Neuron (in vitro differentiated cells): ENCODE measurements at regions not wholly inside any gene's neighbourhood (a gene's known extent, or its start where the extent isn't known, plus 50 kb on each side); places are given as distances from the start of the nearest gene placed in this dataset.

ENCODE experiments used
- H2AFZ ChIP-seq: one replicate; pipeline ENCODE4 v1.6.1; 2013; ENCODE audit warnings: low read depth, mild to moderate bottlenecking, inconsistent platforms, low read length, moderate library complexity
- H3K27me3 ChIP-seq: one replicate; pipeline ENCODE4 v1.6.1; 2013; ENCODE audit warnings: low read length; ENCODE audit not compliant: insufficient read depth
- H3K36me3 ChIP-seq: one replicate; pipeline ENCODE4 v1.6.1; 2013; ENCODE audit warnings: low read length; ENCODE audit not compliant: insufficient read depth
- H3K4me1 ChIP-seq: one replicate; pipeline ENCODE4 v1.6.1; 2013; ENCODE audit warnings: low read length; ENCODE audit not compliant: insufficient read depth
- H3K4me3 ChIP-seq: 2 replicates; pipeline ENCODE4 v1.5.1; 2013; ENCODE audit warnings: mild to moderate bottlenecking, low read length, moderate library complexity
- H3K9me3 ChIP-seq: one replicate; pipeline ENCODE4 v1.6.1; 2013; ENCODE audit warnings: low read length

DNA sequence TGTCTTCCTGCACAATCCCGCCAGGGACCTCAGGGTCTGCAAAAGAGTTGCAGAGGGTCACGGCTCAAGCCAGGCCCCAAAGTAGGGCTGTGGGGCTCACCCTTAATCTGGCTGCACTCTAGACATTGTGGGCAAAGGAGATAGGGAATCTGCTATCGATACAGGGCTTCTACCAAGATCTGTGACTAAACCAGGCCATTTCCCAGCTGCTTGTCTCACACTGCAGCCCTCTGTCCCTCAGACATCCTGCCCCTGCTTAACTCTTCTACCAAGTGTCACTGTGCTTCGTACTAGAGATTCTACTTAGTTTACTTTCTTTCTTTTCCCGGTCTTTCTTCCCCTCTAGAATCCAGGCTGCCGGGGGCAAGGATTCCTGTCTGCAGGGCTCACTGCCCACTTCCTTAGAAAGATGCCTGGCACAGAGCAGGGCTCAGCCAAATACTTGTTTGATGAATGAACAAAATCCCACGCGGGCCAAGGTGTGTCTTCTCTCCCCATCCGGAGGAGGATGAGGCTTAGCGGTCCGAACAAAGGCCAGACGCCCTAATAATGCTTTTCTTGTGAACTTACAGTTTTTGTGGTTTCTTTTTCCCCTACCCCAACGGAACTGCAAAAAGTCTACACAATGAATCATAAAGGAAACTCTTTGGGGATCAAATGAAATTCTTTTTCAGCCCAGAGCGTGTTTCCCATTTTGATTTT lies 61.3 kb upstream of the ANO1 start:
- Histone ChIP-seq H2AFZ (no peak overlapping the region), H3K9me3 (no peaks in the 10 kb centered on the region), H3K4me3 (no peak overlapping the region), H3K36me3 (no peaks in the 10 kb centered on the region), H3K27me3 (no peaks in the 10 kb centered on the region), H3K4me1 (no peaks in the 10 kb centered on the region)

DNA sequence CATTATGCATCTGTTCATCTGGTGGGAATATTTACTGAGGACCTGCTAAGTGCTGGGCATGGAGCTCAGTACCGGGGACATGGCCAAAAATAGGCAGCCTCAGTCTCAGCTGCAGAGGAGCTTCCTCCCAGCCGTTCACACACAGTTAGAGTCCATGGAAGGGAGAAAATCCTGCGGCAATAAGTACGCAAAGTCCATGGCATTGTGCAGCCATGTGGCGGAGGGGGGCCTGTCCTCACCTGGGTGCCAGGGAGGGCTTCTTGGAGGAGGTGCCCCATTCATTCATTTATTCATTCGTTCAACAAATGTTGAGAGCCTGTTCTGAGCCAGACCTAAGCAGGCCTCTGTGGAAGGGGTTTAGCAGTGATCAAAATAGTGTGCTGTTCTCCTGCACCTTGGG lies 59.3 kb upstream of the ANO1 start:
- Histone ChIP-seq H3K4me3 (no peak overlapping the region), H2AFZ (no peak overlapping the region), H3K4me1 (no peaks in the 10 kb centered on the region), H3K27me3 (no peaks in the 10 kb centered on the region), H3K36me3 (no peaks in the 10 kb centered on the region), H3K9me3 (no peaks in the 10 kb centered on the region)

DNA sequence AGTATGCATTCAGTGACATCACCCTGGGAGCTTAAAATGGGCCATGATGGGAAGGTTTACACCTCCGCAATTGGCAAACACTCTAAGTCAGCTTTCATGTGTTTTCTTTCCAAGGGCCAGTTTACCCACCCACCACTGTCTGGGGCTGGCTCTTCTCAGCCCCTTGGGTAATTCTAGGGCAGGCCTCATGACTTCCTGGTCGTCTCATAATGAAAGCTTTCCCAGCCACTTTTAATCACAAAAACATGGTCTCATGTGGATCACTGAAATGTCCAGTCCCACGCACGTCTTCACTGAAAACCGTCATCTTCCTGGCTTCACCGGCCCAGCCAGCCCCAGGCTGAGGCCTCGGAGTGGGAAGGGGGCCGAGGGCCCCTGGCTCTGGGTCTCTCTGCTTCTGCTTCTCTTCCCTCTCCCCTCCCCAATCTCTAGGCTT lies 58.5 kb upstream of the ANO1 start:
- Histone ChIP-seq H2AFZ (no peak overlapping the region), H3K4me1 (no peaks in the 10 kb centered on the region), H3K36me3 (no peaks in the 10 kb centered on the region), H3K27me3 (no peaks in the 10 kb centered on the region), H3K9me3 (no peaks in the 10 kb centered on the region), H3K4me3 (no peak overlapping the region)

DNA sequence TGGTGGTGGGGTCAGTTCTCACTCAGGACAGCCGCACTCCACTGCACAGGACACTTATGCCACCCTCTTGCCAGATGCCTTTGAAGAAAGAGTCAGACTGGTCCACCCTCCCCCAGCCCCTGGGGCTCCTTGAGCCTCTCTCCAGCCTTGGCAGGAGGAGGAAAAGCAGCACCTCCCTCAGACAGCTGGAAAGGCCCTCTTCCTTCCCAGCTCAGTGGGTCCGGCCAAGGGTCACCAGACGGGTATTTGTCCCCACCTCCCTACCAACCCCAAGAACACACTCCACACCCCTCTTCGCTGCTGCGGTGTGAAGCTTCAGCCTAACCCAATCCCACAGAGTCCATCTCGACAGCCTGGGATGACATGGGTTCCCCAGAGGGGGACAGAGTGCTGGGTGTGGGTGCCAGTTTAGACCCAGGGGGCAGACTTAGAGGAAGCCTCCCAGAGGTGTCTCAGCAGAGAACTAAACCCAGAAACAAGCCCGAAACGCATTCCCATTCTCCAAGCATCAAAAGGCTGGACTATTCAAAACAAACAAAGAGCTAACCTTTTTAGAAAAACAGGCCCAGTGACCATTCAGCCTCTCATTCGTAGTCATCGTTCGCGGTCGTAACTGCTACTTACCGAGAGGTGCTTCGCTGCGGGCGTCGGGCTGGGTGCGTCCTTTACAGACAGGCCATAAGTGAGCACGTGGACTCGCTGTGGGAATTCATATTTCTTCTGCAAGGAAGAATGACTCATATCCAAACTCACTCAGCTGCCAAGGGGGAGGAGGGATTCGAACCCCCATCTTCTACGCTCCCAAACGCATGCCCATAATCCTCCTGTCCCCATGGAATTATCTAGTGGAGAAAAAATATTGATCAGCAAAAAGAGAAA lies 57.5 kb upstream of the ANO1 start:
- H3K9me3 ChIP-seq, result no peaks in the 10 kb centered on the region
- no peaks in the 10 kb centered on the region for H3K36me3 ChIP-seq
- H2AFZ ChIP-seq, result no peak overlapping the region
- no peaks in the 10 kb centered on the region for H3K4me1 ChIP-seq
- H3K27me3 ChIP-seq, result no peaks in the 10 kb centered on the region
- no peak overlapping the region for H3K4me3 ChIP-seq

DNA sequence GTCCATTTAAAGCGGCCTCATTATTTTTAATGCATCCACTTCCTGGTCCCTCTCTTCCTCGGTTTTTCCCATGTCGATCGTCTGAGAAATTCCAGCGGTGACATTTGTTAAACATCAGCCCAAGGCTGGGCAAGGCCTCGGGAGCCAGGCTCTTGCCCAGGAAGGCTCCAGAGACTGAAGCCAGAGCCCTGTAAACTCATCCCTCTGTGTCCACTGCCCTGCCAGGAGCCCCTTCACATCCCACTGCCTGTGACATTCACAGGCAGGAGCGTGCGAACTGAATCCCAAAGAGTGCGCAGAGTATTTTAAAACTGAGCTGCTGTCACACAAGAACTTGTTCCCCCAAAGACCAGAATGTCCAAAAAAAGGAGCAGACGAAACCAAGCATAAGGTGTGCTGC lies 56.5 kb upstream of the ANO1 start:
- no peak overlapping the region for H3K4me3 ChIP-seq
- H2AFZ ChIP-seq, result no peak overlapping the region
- H3K9me3 ChIP-seq, result no peaks in the 10 kb centered on the region
- H3K36me3 ChIP-seq, result no peaks in the 10 kb centered on the region
- no peaks in the 10 kb centered on the region for H3K4me1 ChIP-seq
- H3K27me3 ChIP-seq, result no peaks in the 10 kb centered on the region

DNA sequence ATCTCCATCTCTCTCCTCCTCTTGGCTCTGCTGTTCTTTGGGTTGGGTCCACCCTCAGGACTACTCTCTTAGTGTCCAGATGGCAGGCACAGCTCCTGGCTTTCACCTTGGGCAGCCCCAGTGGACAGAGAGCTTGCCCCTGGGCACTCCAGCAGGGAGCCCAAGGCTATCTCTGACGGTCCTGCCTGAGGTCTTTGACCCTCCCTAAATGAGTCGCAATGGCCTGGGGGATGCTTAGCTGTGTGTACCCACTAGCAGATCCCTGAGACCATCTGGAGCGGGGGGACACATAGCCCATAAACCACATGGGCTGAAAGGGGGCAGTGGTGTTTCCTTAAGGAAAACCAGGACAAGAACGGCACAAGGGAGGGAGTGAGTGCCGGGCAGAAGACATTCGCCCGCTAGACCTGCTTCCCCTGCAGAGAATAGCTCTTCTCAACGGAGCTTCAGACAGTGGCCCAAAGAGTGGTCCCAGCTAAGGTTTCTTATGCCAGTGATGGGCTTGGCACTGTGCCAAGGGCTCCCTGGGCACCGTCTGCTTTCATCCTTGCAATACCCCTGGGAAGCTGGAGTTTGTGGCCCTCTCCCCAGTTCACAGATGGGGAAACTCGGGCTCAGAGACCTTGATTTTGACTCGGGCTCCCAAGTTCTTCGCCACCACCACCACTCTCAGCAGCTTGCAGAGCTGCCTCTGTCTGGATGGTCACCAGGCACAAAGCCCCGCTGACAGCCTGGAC lies 53.9 kb upstream of the ANO1 start:
- Histone ChIP-seq H3K36me3 (no peaks in the 10 kb centered on the region), H3K4me3 (no peak overlapping the region), H3K4me1 (no peaks in the 10 kb centered on the region), H3K9me3 (no peaks in the 10 kb centered on the region), H2AFZ (no peak overlapping the region), H3K27me3 (no peaks in the 10 kb centered on the region)

DNA sequence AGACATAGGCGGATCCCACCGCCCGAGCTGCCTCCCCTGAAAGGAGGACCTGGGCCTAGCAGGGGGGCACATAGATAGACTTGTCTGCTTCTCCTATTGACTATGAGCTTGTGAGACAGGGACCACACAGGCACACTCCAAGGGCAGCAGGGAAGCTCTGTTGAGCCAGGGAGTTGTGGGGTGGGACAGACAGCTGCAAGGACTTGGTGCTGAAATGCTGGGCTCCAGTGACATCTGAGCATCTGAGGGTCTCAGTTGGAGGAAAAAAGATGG lies 53.4 kb upstream of the ANO1 start:
- Histone ChIP-seq H3K4me1 (no peaks in the 10 kb centered on the region), H3K27me3 (no peaks in the 10 kb centered on the region), H3K9me3 (no peaks in the 10 kb centered on the region), H2AFZ (no peak overlapping the region), H3K36me3 (no peaks in the 10 kb centered on the region), H3K4me3 (no peak overlapping the region)

DNA sequence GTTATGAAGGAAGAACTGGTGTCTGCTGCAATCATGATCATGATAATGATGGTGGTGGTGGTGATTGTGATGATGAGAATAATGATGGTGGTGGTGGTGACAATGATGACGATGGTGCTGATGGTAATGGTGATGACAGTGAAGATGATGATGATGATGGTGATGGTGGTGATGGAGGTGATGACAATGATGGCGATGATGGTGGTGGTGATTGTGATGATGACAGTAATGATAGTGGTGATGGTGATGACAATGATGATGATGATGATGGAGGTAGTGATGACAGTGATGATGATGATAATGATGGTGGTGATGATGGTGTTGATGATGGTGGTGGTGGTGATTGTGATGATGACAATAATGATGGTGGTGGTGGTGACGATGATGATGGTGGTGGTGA lies 52.8 kb upstream of the ANO1 start:
- no peaks in the 10 kb centered on the region for H3K4me1 ChIP-seq
- H2AFZ ChIP-seq, result no peak overlapping the region
- H3K27me3 ChIP-seq, result no peaks in the 10 kb centered on the region
- H3K4me3 ChIP-seq, result no peak overlapping the region
- no peaks in the 10 kb centered on the region for H3K9me3 ChIP-seq
- H3K36me3 ChIP-seq, result no peaks in the 10 kb centered on the region

DNA sequence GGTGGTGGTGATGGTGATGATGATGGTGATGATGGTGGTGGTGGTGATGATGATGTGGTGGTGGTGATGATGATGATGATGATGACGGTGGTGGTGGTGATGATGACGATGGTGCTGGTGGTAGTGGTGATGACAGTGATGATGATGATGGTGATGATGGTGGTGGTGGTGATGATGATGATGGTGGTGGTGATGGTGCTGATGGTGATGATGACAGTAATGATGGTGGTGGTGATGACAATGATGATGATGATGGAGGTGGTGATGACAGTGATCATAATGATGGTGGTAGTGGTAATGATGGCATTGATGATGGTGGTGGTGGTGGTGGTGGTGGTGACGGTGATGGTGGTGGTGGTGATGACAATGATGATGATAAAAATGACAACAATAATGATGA lies 52.1 kb upstream of the ANO1 start:
- no peaks in the 10 kb centered on the region for H3K9me3 ChIP-seq
- H3K4me3 ChIP-seq, result no peak overlapping the region
- no peaks in the 10 kb centered on the region for H3K4me1 ChIP-seq
- no peaks in the 10 kb centered on the region for H3K36me3 ChIP-seq
- H2AFZ ChIP-seq, result no peak overlapping the region
- no peaks in the 10 kb centered on the region for H3K27me3 ChIP-seq

DNA sequence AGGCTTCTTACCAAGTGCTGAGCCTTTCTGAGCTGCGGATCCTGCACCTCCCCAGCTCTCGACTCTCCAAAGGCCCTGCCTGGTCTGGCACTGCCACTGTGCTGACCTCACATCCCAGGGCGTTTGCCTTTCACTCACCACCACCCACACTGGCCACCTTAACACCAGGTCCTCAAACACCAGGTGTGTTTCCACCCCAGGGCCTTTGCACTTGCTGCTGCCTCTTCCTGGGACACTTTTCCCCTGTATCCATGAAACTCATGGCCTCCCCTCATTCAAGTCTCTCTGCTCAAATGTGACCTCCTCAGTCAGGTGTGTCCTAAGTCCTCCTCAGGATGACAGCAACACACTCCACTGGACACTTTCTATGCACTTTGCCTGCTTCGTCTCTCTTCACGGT lies 51.4 kb upstream of the ANO1 start:
- Histone ChIP-seq H3K36me3 (no peaks in the 10 kb centered on the region), H3K4me1 (no peaks in the 10 kb centered on the region), H3K27me3 (no peaks in the 10 kb centered on the region), H3K4me3 (no peak overlapping the region), H3K9me3 (no peaks in the 10 kb centered on the region), H2AFZ (no peak overlapping the region)

DNA sequence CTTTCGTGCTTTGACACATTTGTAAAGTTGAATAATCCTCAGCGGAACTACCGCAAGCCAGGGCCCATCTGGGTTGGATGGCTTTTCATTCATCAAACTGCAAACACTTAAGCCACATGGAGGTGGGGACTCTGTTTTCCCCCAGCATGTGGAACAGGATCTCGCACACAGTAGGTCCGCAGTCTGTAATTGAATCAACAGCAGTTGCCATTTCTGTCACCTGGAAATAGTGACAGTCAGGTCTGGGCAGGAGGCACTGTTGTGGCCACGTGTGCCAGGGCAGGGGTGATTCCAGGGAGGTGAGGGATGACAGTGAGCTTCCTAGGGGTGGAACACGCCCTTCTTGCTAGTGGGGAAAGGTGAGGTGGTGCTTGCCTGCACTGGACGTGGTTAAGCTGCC lies 50.7 kb upstream of the ANO1 start:
- Histone ChIP-seq H2AFZ (no peak overlapping the region), H3K9me3 (no peaks in the 10 kb centered on the region), H3K27me3 (no peaks in the 10 kb centered on the region), H3K36me3 (no peaks in the 10 kb centered on the region), H3K4me1 (no peaks in the 10 kb centered on the region), H3K4me3 (no peak overlapping the region)

DNA sequence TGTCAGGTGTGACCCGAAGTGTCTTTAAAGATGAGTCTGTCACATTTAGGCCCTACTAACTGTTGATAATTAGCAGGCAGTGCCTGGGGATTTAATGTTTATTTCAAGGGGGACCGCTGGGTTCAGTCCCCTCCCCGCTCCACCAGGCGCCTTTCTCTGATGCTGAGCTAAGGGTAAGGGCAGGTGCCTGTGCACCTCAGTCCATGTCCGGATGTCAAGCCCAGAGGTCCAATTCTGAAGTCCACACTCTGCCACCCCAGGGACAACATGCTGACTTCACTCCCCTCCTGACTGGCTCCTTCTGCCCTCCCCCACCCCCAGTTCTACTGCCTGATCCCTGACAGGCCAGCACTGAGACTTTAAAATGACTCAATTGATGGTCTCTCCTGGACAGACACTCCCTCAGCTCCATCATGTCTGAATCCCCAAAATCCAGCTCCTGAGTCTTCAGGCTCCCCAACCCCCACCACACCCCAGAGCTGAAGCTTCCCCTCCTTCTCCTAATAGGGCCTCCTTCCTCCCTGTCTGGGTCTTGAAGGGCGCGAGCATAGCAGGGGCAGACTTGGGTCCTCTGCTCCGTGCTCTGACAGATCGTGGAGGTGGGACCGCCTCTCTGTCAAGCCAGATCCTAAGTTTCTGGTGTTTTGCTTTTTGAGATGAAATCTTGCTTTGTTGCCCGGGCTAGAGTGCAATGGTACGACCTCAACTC lies 49.8 kb upstream of the ANO1 start:
- Histone ChIP-seq H3K27me3 (peaks cover 2% of the 10 kb centered on the region), H3K36me3 (no peaks in the 10 kb centered on the region), H3K4me1 (no peaks in the 10 kb centered on the region), H3K9me3 (no peaks in the 10 kb centered on the region), H3K4me3 (no peak overlapping the region), H2AFZ (no peak overlapping the region)
